ENCODE measurements at regions not wholly inside any gene's neighbourhood (a gene's known extent, or its start where the extent isn't known, plus 50 kb on each side); places are given as distances from the start of the nearest gene placed in this dataset.
"Not testable (repeated sequence)": the region's sequence is repeated elsewhere in the genome, so short reads cannot be mapped to it uniquely, and the experiment has no call there.

GRCh38 chr22:15777150-15777549, 87.3 kb downstream of the POTEH start:
- not testable (repeated sequence) for H2AK5ac ChIP-seq (ENCODE audit: insufficient read length, low read length); H3K23me2 ChIP-seq (ENCODE audit: insufficient read length, low read depth, low read length, poor library complexity, severe bottlenecking); H4K91ac ChIP-seq (ENCODE audit: insufficient read length, low read depth, low read length); H4K20me1 ChIP-seq (ENCODE audit: control insufficient read depth, insufficient read depth, insufficient read length); H2BK12ac ChIP-seq (ENCODE audit: insufficient read length, low read depth, low read length); H3K79me1 ChIP-seq (ENCODE audit: insufficient read depth, low read depth, low read length, poor library complexity, severe bottlenecking); H2BK20ac ChIP-seq (ENCODE audit: low read depth, low read length, poor library complexity, severe bottlenecking); DNase-seq; H2AFZ ChIP-seq (ENCODE audit: low read length); H3K18ac ChIP-seq (ENCODE audit: insufficient read length, low read depth, low read length); H3K27me3 Mint-ChIP-seq (ENCODE audit: low read depth); H3T11ph ChIP-seq (ENCODE audit: low read length); H3K4me3 Mint-ChIP-seq; H3K4me2 ChIP-seq (ENCODE audit: insufficient read depth, insufficient read length, low read length); H3K14ac ChIP-seq (ENCODE audit: insufficient read depth, low read length); H2BK5ac ChIP-seq (ENCODE audit: insufficient read length, low read length); H3K23ac ChIP-seq (ENCODE audit: insufficient read length, low read depth, low read length); H3K9ac ChIP-seq (ENCODE audit: extremely low read depth, insufficient read length, low read length); H4K5ac ChIP-seq (ENCODE audit: insufficient read length, low read depth, low read length); H2BK120ac ChIP-seq (ENCODE audit: low read depth, low read length, poor library complexity, severe bottlenecking); H4K8ac ChIP-seq (replicated peaks; ENCODE audit: insufficient read length, low read depth, low read length); H3K4ac ChIP-seq (ENCODE audit: low read depth, low read length); H3K27me3 ChIP-seq (ENCODE audit: insufficient read depth, low read length); H3K4me1 ChIP-seq (ENCODE audit: insufficient read depth, low read length); H3K36me3 Mint-ChIP-seq (ENCODE audit: insufficient read depth in 1 of 3, low read depth in 3 of 3); H3K27ac ChIP-seq (ENCODE audit: insufficient read length, low read depth, low read length); H2BK15ac ChIP-seq (ENCODE audit: low read depth, low read length); H3K79me2 ChIP-seq (ENCODE audit: insufficient read depth, low read length); H3K9me3 ChIP-seq (ENCODE audit: control insufficient read depth, low read depth, low read length); H3K56ac ChIP-seq (ENCODE audit: insufficient read length, low read depth, low read length); H3K4me1 Mint-ChIP-seq; H3K27ac Mint-ChIP-seq
- H3K9me3 Mint-ChIP-seq: peaks cover 11 to 23% of the 10 kb centered on the region in 2 experiments
- no CpG with 5 or more reads among the region's 24 CpGs for WGBS (ENCODE audit: extremely low coverage, insufficient read length, low lambda C conversion rate)

- H3K27ac Mint-ChIP-seq; H3K23ac ChIP-seq (ENCODE audit: insufficient read length, low read depth, low read length); H3K56ac ChIP-seq (ENCODE audit: insufficient read length, low read depth, low read length); H3K79me2 ChIP-seq (ENCODE audit: insufficient read depth, low read length); H3T11ph ChIP-seq (ENCODE audit: low read length); H2AK5ac ChIP-seq (ENCODE audit: insufficient read length, low read length); H2BK15ac ChIP-seq (ENCODE audit: low read depth, low read length); H3K4me2 ChIP-seq (ENCODE audit: insufficient read depth, insufficient read length, low read length); H3K23me2 ChIP-seq (ENCODE audit: insufficient read length, low read depth, low read length, poor library complexity, severe bottlenecking); H2AFZ ChIP-seq (ENCODE audit: low read length); H4K20me1 ChIP-seq (ENCODE audit: control insufficient read depth, insufficient read depth, insufficient read length); H3K9me3 ChIP-seq (ENCODE audit: control insufficient read depth, low read depth, low read length); H2BK20ac ChIP-seq (ENCODE audit: low read depth, low read length, poor library complexity, severe bottlenecking); H3K4me3 Mint-ChIP-seq; H4K5ac ChIP-seq (ENCODE audit: insufficient read length, low read depth, low read length); H3K9ac ChIP-seq (ENCODE audit: extremely low read depth, insufficient read length, low read length); H3K4me1 Mint-ChIP-seq; H2BK120ac ChIP-seq (ENCODE audit: low read depth, low read length, poor library complexity, severe bottlenecking); H3K4me1 ChIP-seq (ENCODE audit: insufficient read depth, low read length); H4K91ac ChIP-seq (ENCODE audit: insufficient read length, low read depth, low read length); H3K18ac ChIP-seq (ENCODE audit: insufficient read length, low read depth, low read length); H3K4ac ChIP-seq (ENCODE audit: low read depth, low read length); H3K27me3 ChIP-seq (ENCODE audit: insufficient read depth, low read length); DNase-seq; H3K14ac ChIP-seq (ENCODE audit: insufficient read depth, low read length); H4K8ac ChIP-seq (replicated peaks; ENCODE audit: insufficient read length, low read depth, low read length); H3K79me1 ChIP-seq (ENCODE audit: insufficient read depth, low read depth, low read length, poor library complexity, severe bottlenecking); H3K27me3 Mint-ChIP-seq (ENCODE audit: low read depth); H3K27ac ChIP-seq (ENCODE audit: insufficient read length, low read depth, low read length); H2BK5ac ChIP-seq (ENCODE audit: insufficient read length, low read length); H2BK12ac ChIP-seq (ENCODE audit: insufficient read length, low read depth, low read length); H3K36me3 Mint-ChIP-seq (ENCODE audit: insufficient read depth in 1 of 3, low read depth in 3 of 3): not testable (repeated sequence)
- peaks cover 9 to 19% of the 10 kb centered on the region in 2 experiments for H3K9me3 Mint-ChIP-seq
- WGBS (ENCODE audit: extremely low coverage, insufficient read length, low lambda C conversion rate): no CpG with 5 or more reads among the region's 19 CpGs
These were observed 87.7 kb downstream of the POTEH start for GRCh38 chr22:15777557-15777956.

Data from H9 (cell line).